ENCODE measurements at regions not wholly inside any gene's neighbourhood (a gene's known extent, or its start where the extent isn't known, plus 50 kb on each side); places are given as distances from the start of the nearest gene placed in this dataset.

- no peak for DNase-seq (ENCODE audit: low spot score)
These were observed 111.1 kb upstream of the ARHGAP5 start for GRCh38 chr14:31965735-31966598.

GRCh38 chr14:31966896-31967668, 110.0 kb upstream of the ARHGAP5 start:
- DNase-seq (ENCODE audit: low spot score) = no peak

- no peak for DNase-seq (ENCODE audit: low spot score)
These were observed 109.5 kb upstream of the ARHGAP5 start for GRCh38 chr14:31967669-31967975.

GRCh38 chr14:31968107-31968810, 108.8 kb upstream of the ARHGAP5 start:
- DNase-seq (ENCODE audit: low spot score) = no peak

GRCh38 chr14:31968956-31969698, 108.0 kb upstream of the ARHGAP5 start:
- no peak for DNase-seq (ENCODE audit: low spot score)

GRCh38 chr14:31969699-31970240, 107.3 kb upstream of the ARHGAP5 start:
- DNase-seq (ENCODE audit: low spot score) = no peak

GRCh38 chr14:31970744-31971143, 106.4 kb upstream of the ARHGAP5 start:
- DNase-seq (ENCODE audit: low spot score) = no peak

GRCh38 chr14:31971612-31972011, 105.5 kb upstream of the ARHGAP5 start:
- DNase-seq (ENCODE audit: low spot score) = no peak

- no peak for DNase-seq (ENCODE audit: low spot score)
These were observed 100.0 kb upstream of the ARHGAP5 start for GRCh38 chr14:31977001-31977556.

GRCh38 chr14:31978423-31978822, 98.7 kb upstream of the ARHGAP5 start:
- DNase-seq (ENCODE audit: low spot score) = no peak

GRCh38 chr14:31982642-31983041, 94.5 kb upstream of the ARHGAP5 start:
- DNase-seq (ENCODE audit: low spot score) = no peak

- DNase-seq (ENCODE audit: low spot score) = no peak
These were observed 90.7 kb upstream of the ARHGAP5 start for GRCh38 chr14:31986405-31986804.

GRCh38 chr14:31987721-31988120, 89.4 kb upstream of the ARHGAP5 start:
- no peak for DNase-seq (ENCODE audit: low spot score)

GRCh38 chr14:31988244-31988643, 88.9 kb upstream of the ARHGAP5 start:
- no peak for DNase-seq (ENCODE audit: low spot score)

GRCh38 chr14:31990183-31990857, 86.8 kb upstream of the ARHGAP5 start:
- no peak for DNase-seq (ENCODE audit: low spot score)

- no peak for DNase-seq (ENCODE audit: low spot score)
These were observed 86.1 kb upstream of the ARHGAP5 start for GRCh38 chr14:31990926-31991572.

GRCh38 chr14:31992011-31992447, 85.1 kb upstream of the ARHGAP5 start:
- DNase-seq (ENCODE audit: low spot score) = no peak

GRCh38 chr14:31993521-31993951, 83.6 kb upstream of the ARHGAP5 start:
- DNase-seq (ENCODE audit: low spot score) = no peak

- DNase-seq (ENCODE audit: low spot score) = no peak
These were observed 82.6 kb upstream of the ARHGAP5 start for GRCh38 chr14:31994391-31995033.

GRCh38 chr14:32003585-32003984, 73.5 kb upstream of the ARHGAP5 start:
- DNase-seq (ENCODE audit: low spot score) = no peak
